Neuronal stem cell (in vitro differentiated cells): ENCODE measurements at regions not wholly inside any gene's neighbourhood (a gene's known extent, or its start where the extent isn't known, plus 50 kb on each side); places are given as distances from the start of the nearest gene placed in this dataset.
A peak's percentile ranks its signal among the peaks of the same experiment; 100 is the strongest.

Experiments
- DNase-seq: peaks from one replicate; pipeline ENCODE4 v3.0.0-alpha.2; 2013; ENCODE audit warnings: low spot score
- H2AFZ ChIP-seq: one replicate; pipeline ENCODE4 v1.6.1; 2013; ENCODE audit warnings: mild to moderate bottlenecking, low read length, inconsistent platforms
- H2AK5ac ChIP-seq: 2 replicates; pipeline ENCODE4 v1.6.1; 2013; ENCODE audit warnings: low read depth, mild to moderate bottlenecking, inconsistent platforms, low read length, moderate library complexity, mixed read lengths
- H2BK120ac ChIP-seq: 2 replicates; pipeline ENCODE4 v1.6.1; 2013; ENCODE audit warnings: low read depth, mild to moderate bottlenecking, inconsistent platforms, low read length, moderate library complexity, mixed read lengths
- H2BK12ac ChIP-seq: one replicate; pipeline ENCODE4 v1.6.1; 2013; ENCODE audit warnings: low read length, inconsistent platforms
- H2BK15ac ChIP-seq: 2 replicates; pipeline ENCODE4 v1.6.1; 2013; ENCODE audit warnings: mild to moderate bottlenecking, low read length, inconsistent platforms, mixed read lengths
- H2BK5ac ChIP-seq: one replicate; pipeline ENCODE4 v1.6.1; 2013; ENCODE audit warnings: inconsistent platforms, mild to moderate bottlenecking, low read length, moderate library complexity
- H3K14ac ChIP-seq: one replicate; pipeline ENCODE4 v1.6.1; 2013; ENCODE audit warnings: low read length, inconsistent platforms
- H3K18ac ChIP-seq: 2 replicates; pipeline ENCODE4 v1.6.1; 2013; ENCODE audit warnings: low read length, inconsistent platforms
- H3K23ac ChIP-seq: 2 replicates; pipeline ENCODE4 v1.6.1; 2013; ENCODE audit warnings: low read depth, mild to moderate bottlenecking, mixed read lengths, low read length, inconsistent platforms; ENCODE audit not compliant: poor library complexity
- H3K27ac ChIP-seq: replicated peaks from 3 replicates; pipeline ENCODE4 v1.5.1; 2013; ENCODE audit warnings: low read length, inconsistent platforms
- H3K27me3 ChIP-seq, 3 experiments: 2 replicates each; pipeline ENCODE4 v1.6.1; 2013; ENCODE audit warnings: low read length in 3 of 3, mild to moderate bottlenecking in 2 of 3, inconsistent platforms in 1 of 3, low read depth in 1 of 3, mixed read lengths in 1 of 3, moderate library complexity in 1 of 3; ENCODE audit not compliant: control insufficient read depth in 3 of 3, insufficient read depth in 3 of 3
- H3K36me3 ChIP-seq, 2 donors: replicated peaks in 1 of 2; 2 replicates each; pipeline ENCODE4 v1.6.1; 2013; ENCODE audit warnings: low read length in 2 of 2; ENCODE audit not compliant: control insufficient read depth in 2 of 2, insufficient read depth in 2 of 2
- H3K4ac ChIP-seq: 2 replicates; pipeline ENCODE4 v1.6.1; 2013; ENCODE audit warnings: inconsistent platforms, mild to moderate bottlenecking, low read length, moderate library complexity
- H3K4me1 ChIP-seq, 2 donors: 1 replicate in 1 of 2; 2 replicates in 1 of 2; pipeline ENCODE4 v1.6.1; 2013; ENCODE audit warnings: low read length in 2 of 2, low read depth in 1 of 2; ENCODE audit not compliant: control insufficient read depth in 2 of 2, insufficient read depth in 1 of 2
- H3K4me2 ChIP-seq: one replicate; pipeline ENCODE4 v1.6.1; 2013; ENCODE audit warnings: mild to moderate bottlenecking, low read length, inconsistent platforms; ENCODE audit not compliant: insufficient read depth, poor library complexity, severe bottlenecking
- H3K4me3 ChIP-seq, 2 donors: 2 replicates each; pipeline ENCODE4 v1.5.1; 2013; ENCODE audit warnings: low read length in 2 of 2, mild to moderate bottlenecking in 2 of 2, inconsistent platforms in 1 of 2, moderate library complexity in 1 of 2
- H3K79me1 ChIP-seq: one replicate; pipeline ENCODE4 v1.6.1; 2013; ENCODE audit warnings: low read depth, mild to moderate bottlenecking, inconsistent platforms, low read length, moderate library complexity
- H3K9ac ChIP-seq: one replicate; pipeline ENCODE4 v1.6.1; 2013; ENCODE audit warnings: mild to moderate bottlenecking, low read depth, low read length, inconsistent platforms; ENCODE audit not compliant: poor library complexity
- H3K9me3 ChIP-seq, 2 donors: replicated peaks in 1 of 2; 2 replicates each; pipeline versions ENCODE3 to v1.6.1; 2013; ENCODE audit warnings: low read length in 2 of 2, mild to moderate bottlenecking in 2 of 2, inconsistent platforms in 1 of 2, low read depth in 1 of 2, mixed read lengths in 1 of 2, moderate library complexity in 1 of 2; ENCODE audit not compliant: control insufficient read depth in 2 of 2, insufficient read depth in 1 of 2
- H4K8ac ChIP-seq: one replicate; pipeline ENCODE4 v1.6.1; 2013; ENCODE audit warnings: low read depth, mild to moderate bottlenecking, inconsistent platforms, low read length, moderate library complexity
- H4K91ac ChIP-seq: one replicate; pipeline ENCODE4 v1.6.1; 2013; ENCODE audit warnings: low read length, low read depth, mild to moderate bottlenecking, inconsistent platforms; ENCODE audit not compliant: poor library complexity
- WGBS, 2 donors: extraction: QIAGEN DNeasy Blood & Tissue Kit; methylation state at CpG; one replicate each; pipeline ENCODE4 v1.1.7; 2013; ENCODE audit warnings: missing lambda C conversion rate in 2 of 2, mixed read lengths in 1 of 2; ENCODE audit not compliant: insufficient read length in 2 of 2, insufficient replicate concordance in 1 of 2; ENCODE audit errors: extremely low coverage in 2 of 2; 5-methylcytosine and 5-hydroxymethylcytosine counted together

DNA sequence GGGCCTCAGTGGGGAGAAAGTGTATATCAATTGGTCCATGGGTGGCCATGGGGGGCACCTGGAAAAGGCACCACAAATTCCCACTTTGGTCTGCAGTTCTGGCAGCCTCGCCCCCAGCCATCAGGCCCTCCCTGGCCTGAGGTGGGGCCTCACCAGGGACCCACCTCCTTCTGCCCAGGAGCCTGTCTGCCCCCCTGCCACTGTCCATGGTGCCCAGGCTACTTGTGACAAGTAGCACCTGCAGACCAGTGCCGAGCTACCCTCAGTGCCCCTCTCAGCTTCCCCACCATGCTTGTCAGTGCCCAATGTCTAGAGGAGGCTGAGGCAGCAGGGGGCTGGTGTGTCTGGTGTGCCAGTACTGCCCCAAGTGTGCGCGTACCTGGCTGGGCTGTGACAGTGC is 87.1 kb upstream of the PAXBP1 start:
- Histone ChIP-seq H3K27ac (no peak overlapping the region), H3K9me3 (peaks cover 0 to 16% of the 10 kb centered on the region in 2 donors), H3K79me1 (no peaks in the 10 kb centered on the region), H4K8ac (no peak overlapping the region), H2BK15ac (no peak overlapping the region), H3K18ac (no peak overlapping the region), H2AFZ (no peak overlapping the region), H2AK5ac (no peak overlapping the region), H3K4me1 (no peaks in the 10 kb centered on the region), H3K27me3 (peaks cover 0 to 3% (median 0%) of the 10 kb centered on the region in 3 experiments), H4K91ac (no peak overlapping the region), H3K4ac (no peak overlapping the region), H3K14ac (no peak overlapping the region), H3K23ac (peak overlapping the region; percentile 21), H2BK5ac (peak overlapping the region; percentile 26), H3K9ac (no peak overlapping the region), H3K4me2 (no peak overlapping the region), H2BK120ac (no peak overlapping the region), H3K36me3 (no peaks in the 10 kb centered on the region), H2BK12ac (no peak overlapping the region), H3K4me3 (peak overlapping the region in 1 of 2 donors; percentile 45)
- no CpG with 5 or more reads among the region's 4 CpGs for WGBS, 2 donors
- no peak for DNase-seq

DNA sequence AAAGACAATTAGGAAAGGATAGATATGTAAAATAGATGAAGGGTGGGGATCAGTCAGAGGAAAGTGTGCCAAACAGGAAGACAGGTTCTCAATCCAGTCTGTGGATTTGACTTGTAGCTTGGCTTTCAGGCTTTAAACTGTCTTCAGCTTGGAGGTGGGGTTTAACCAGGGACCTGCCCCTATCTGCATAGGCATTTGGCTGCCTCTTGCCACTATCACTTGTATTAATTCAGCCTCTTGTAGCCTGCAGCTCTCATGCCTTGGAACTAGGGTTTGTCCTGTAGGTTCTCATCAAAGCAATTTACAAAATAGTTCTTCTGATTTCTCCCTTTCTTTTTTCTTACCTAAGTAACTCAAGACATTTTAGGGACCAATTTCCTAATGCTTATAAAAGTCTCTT is 88.8 kb upstream of the PAXBP1 start:
- H3K79me1 ChIP-seq = no peaks in the 10 kb centered on the region
- H3K9ac ChIP-seq = no peak overlapping the region
- no peak overlapping the region for H2AK5ac ChIP-seq
- no peak overlapping the region for H2BK5ac ChIP-seq
- no peak overlapping the region for H3K4ac ChIP-seq
- DNase-seq = no peak
- H3K4me1 ChIP-seq = no peaks in the 10 kb centered on the region
- H2BK15ac ChIP-seq = no peak overlapping the region
- no peak overlapping the region for H4K8ac ChIP-seq
- H3K14ac ChIP-seq = no peak overlapping the region
- no peak overlapping the region for H2BK120ac ChIP-seq
- no peak overlapping the region for H3K4me2 ChIP-seq
- H3K9me3 ChIP-seq = peaks cover 0 to 13% of the 10 kb centered on the region in 2 donors
- no peak overlapping the region for H3K27ac ChIP-seq
- H2BK12ac ChIP-seq = no peak overlapping the region
- H3K4me3 ChIP-seq = no peak overlapping the region
- no peak overlapping the region for H2AFZ ChIP-seq
- H3K27me3 ChIP-seq = peaks cover 0 to 3% (median 0%) of the 10 kb centered on the region in 3 experiments
- H3K23ac ChIP-seq = no peak overlapping the region
- H3K36me3 ChIP-seq = no peaks in the 10 kb centered on the region
- H4K91ac ChIP-seq = no peak overlapping the region
- H3K18ac ChIP-seq = no peak overlapping the region

DNA sequence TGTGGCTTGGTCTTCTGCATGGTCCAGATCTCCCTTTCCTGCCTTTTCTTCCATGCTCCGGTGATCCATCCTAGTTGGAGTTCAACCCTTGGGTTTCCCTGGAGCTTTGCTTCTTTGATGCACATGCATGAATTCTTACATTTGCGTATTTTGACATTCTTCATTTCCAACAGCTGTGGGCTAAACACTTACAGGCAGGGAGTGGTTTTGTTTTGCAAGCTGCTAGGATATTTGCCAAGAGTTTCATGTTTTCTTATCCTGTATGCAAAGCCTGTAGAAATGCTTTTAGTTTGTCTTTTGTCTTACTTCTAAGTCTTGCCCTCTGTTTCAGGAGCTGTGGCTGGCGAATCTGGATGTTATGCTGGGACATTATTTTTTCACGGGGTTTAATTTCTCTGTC is 90.3 kb upstream of the PAXBP1 start:
- H4K91ac ChIP-seq = no peak overlapping the region
- no peak for DNase-seq
- no peak overlapping the region for H3K4ac ChIP-seq
- H3K14ac ChIP-seq = no peak overlapping the region
- no peak overlapping the region for H2BK15ac ChIP-seq
- H3K27me3 ChIP-seq = peaks cover 0 to 3% (median 0%) of the 10 kb centered on the region in 3 experiments
- no peaks in the 10 kb centered on the region for H3K4me1 ChIP-seq
- no peak overlapping the region for H2BK5ac ChIP-seq
- H3K36me3 ChIP-seq = no peaks in the 10 kb centered on the region
- no peak overlapping the region for H3K23ac ChIP-seq
- no peak overlapping the region for H3K9ac ChIP-seq
- H3K4me2 ChIP-seq = no peak overlapping the region
- H4K8ac ChIP-seq = no peak overlapping the region
- no peak overlapping the region for H2AFZ ChIP-seq
- H2BK120ac ChIP-seq = no peak overlapping the region
- no peak overlapping the region for H2AK5ac ChIP-seq
- peaks cover 2% of the 10 kb centered on the region for H3K79me1 ChIP-seq
- no CpG with 5 or more reads among the region's 4 CpGs for WGBS, 2 donors
- peaks cover 0 to 13% of the 10 kb centered on the region in 2 donors for H3K9me3 ChIP-seq
- H3K18ac ChIP-seq = no peak overlapping the region
- no peak overlapping the region for H3K27ac ChIP-seq
- no peak overlapping the region for H3K4me3 ChIP-seq
- no peak overlapping the region for H2BK12ac ChIP-seq

DNA sequence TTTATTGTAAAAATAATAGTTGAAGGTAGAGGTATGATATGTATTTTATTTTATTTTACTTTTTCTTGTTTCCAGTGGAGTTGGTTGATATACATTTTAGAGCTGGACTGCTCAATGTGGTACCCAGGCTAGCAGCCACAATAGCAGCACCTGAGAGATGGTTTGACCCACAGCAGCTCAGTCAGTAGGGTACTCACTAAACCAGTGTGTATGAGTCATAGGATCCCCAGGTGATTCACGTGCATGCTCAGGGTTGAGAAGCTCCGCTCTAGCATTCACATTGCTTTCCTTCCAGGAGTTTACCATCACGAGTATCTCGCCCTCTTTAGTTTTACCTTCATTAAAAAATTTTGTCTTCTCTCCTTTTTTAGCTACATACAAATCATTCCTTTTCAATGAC is 96.0 kb upstream of the PAXBP1 start:
- Histone ChIP-seq H3K4me1 (peaks cover 7 to 12% of the 10 kb centered on the region in 2 donors), H2BK5ac (no peak overlapping the region), H3K18ac (peak overlapping the region; percentile 68), H3K14ac (no peak overlapping the region), H3K4me2 (no peak overlapping the region), H4K8ac (no peak overlapping the region), H3K27me3 (peaks cover 0 to 15% (median 0%) of the 10 kb centered on the region in 3 experiments), H3K9ac (no peak overlapping the region), H3K23ac (no peak overlapping the region), H3K27ac (no peak overlapping the region), H2BK12ac (no peak overlapping the region), H4K91ac (no peak overlapping the region), H3K4ac (no peak overlapping the region), H2BK120ac (no peak overlapping the region), H2AK5ac (no peak overlapping the region), H2BK15ac (no peak overlapping the region), H3K9me3 (peaks cover 0 to 2% of the 10 kb centered on the region in 2 donors), H2AFZ (no peak overlapping the region), H3K36me3 (no peaks in the 10 kb centered on the region), H3K79me1 (peaks cover 2% of the 10 kb centered on the region), H3K4me3 (no peak overlapping the region)
- WGBS, 2 donors = no CpG with 5 or more reads among the region's 4 CpGs
- no peak for DNase-seq
